ENCODE measurements at regions not wholly inside any gene's neighbourhood (a gene's known extent, or its start where the extent isn't known, plus 50 kb on each side); places are given as distances from the start of the nearest gene placed in this dataset.
"Not testable (repeated sequence)": the region's sequence is repeated elsewhere in the genome, so short reads cannot be mapped to it uniquely, and the experiment has no call there.

DNA sequence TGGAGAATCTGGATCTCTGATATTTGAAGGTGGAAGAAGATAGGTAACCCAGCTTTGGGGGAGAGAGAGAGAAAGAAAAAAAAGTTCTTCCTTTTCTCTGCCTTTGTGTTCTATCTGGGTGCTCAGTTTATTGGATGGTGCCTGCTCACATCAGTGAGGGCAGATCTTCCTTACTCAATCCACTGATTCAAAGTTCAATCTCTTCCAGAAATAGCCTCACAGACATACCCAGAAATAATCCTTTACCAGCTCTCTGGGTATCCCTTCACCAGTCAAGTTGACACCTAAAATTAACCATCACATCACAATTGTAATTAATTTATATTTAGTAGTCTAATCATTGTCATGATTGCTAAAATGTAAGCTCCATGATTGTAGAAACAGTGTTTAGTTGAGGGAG lies 189.1 kb downstream of the EPM2A start:
- ATAC-seq (no peak), DNase-seq (ENCODE audit: low spot score in 2 of 2) (no peak)
- H3K9me3 Mint-ChIP-seq: no peaks in the 10 kb centered on the region
- no peak overlapping the region for H3K27ac Mint-ChIP-seq
- no peaks in the 10 kb centered on the region for H3K36me3 Mint-ChIP-seq

DNA sequence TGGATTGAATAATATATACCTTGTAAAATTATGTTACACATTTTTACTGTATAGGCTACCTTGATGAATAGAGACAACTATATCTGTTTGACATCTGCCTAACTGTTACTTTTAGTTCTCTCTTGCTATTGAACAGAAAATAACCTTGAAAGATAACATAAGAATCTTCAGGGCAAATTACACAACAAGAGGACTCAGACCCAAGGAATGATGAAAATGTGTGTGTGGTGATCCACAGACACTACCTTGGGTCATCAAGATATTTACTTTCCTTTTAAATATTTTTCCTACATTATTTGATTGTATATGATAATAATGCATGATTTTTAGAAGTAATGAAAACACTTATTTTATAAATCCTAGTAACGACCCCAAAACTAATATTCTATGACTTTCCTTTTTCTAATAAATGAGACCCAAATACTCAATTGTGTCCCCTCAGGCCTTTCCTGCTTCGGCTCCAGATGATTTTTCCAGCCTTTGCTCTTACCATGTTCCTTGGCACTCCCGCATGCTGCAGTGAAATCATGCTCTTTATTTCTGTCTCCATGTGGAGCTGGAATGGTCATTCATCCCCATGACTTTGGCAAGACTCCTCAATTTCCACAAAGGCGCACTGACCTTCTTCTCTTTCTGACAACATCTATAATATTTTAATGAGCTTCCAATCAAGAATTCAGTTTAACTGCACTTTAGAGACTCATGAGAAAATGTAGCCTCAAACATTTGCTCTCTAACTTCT lies 187.6 kb downstream of the EPM2A start:
- Mint-ChIP-seq H3K9me3 (no peaks in the 10 kb centered on the region), H3K36me3 (no peaks in the 10 kb centered on the region), H3K27ac (no peak overlapping the region)
- no peak for ATAC-seq
- DNase-seq (ENCODE audit: low spot score in 2 of 2): no peak

DNA sequence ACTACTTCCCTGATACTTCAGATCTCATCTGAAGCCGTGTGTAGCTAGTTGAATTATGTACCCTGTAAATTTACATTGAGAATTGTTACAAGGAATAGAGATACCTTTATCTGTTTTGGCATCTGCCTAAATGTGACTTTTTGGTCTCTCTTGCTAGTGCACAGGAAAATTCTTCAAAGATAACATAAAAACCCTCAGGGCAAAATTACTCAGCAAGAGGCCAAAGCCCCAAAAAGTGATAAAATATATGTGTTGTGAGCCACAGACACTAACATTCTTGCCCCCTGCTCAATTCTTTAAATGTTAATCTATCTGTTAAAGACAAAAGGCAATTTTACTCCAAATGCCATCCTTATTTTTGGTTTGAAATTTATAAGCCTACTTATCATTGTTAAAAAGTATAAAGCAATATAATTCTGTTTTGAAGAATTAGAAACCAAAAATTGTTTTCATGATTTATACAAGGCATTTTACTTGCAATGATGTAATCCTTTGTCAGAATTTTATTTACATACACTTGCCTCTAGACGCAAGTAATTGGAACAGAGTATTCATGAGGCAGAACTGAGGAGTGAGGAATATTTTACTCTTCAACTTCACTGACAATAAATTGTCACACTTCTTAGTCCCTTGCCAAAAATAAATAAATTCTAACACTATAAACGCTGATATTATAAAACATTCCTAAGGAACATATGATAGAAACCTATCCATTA lies 186.2 kb downstream of the EPM2A start:
- Mint-ChIP-seq H3K36me3 (no peaks in the 10 kb centered on the region), H3K27ac (no peak overlapping the region), H3K9me3 (no peaks in the 10 kb centered on the region)
- DNase-seq (ENCODE audit: low spot score in 2 of 2) (no peak), ATAC-seq (no peak)

DNA sequence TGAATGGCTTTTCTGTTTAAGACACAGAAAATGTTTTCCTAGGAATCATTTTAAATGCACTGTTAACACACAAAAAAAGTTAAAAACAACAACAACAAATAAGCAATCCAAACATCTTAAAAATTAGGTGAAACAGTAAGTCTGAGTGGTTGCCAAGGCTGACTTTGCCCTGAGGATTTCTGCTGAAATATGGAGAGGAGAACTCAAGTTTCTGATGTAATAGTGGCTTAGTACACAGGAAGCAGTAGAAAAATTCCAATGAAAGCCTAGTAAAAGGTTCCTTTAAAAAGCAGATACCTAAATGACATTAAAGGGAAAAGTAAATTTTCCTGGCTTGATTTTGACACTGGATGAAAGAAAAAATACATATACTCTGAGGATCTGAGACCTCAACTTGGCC lies 184.2 kb downstream of the EPM2A start:
- ATAC-seq: no peak
- H3K27ac Mint-ChIP-seq: no peak overlapping the region
- no peaks in the 10 kb centered on the region for H3K36me3 Mint-ChIP-seq
- no peak for DNase-seq (ENCODE audit: low spot score in 2 of 2)
- H3K9me3 Mint-ChIP-seq: no peaks in the 10 kb centered on the region

DNA sequence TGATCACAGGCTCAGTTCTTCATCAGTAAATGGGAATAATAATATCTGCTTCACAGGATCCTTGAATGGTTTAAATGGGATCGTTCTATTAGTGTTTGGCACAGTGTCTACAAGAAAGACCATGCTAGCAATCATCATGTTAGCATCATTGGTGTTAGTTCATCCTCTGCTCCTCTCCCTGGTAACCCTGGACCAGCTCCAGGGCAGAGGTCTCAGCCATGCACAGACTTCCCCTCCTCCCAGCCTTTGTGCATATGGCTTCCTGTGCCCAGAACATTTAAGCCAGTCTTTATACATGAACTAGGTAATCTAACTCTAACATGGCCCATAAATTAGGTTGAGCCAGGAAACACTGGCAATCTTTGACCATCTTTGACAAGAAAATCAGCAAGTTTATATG lies 180.2 kb downstream of the EPM2A start:
- H3K9me3 Mint-ChIP-seq: no peaks in the 10 kb centered on the region

DNA sequence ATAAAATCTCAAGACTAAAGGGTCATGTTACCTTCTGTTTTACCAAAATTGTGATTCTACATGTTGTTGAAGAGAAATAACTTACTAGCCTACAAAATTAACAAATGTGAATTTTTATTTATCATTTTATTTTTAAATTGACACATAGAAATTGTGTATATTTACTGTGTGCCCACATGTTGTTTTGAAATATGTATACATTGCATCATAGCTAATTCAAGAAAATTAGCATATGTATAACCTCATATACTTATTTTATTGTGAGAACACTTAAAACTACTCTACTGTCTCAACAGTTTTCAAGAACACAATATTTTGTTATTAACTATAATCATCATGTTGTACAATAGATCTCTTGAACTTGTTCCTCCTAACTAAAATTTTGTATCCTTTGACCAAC lies 177.8 kb downstream of the EPM2A start:
- DNase-seq (ENCODE audit: low spot score in 2 of 2) (no peak), ATAC-seq (no peak)
- H3K9me3 Mint-ChIP-seq: peaks cover under 1% of the 10 kb centered on the region in 2 donors
- no peak overlapping the region for H3K27ac Mint-ChIP-seq
- H3K36me3 Mint-ChIP-seq: no peaks in the 10 kb centered on the region

More for the DNA sequence above, 180.2 kb downstream of the EPM2A start:
- DNase-seq (ENCODE audit: low spot score in 2 of 2) (no peak), ATAC-seq (no peak)
- Mint-ChIP-seq H3K27ac (no peak overlapping the region), H3K36me3 (no peaks in the 10 kb centered on the region)

DNA sequence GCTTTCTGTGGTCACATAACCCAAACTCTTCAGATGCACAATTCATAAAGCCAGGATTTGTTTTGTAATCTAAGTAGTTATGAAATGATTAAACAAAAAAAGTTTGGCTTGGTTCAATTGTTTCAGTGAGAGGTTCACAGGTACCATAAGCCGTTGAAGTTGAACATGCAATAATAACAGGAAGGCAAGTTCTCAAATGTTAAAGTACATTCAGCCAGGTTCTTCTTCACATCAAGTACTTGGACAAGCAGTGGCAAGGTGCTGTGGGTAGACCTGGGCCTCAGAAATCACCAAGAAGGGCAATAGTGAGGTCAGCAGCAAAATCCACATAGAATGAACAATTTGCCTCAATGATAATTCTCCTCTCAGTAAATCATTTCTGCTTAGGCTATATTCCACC lies 175.5 kb downstream of the EPM2A start:
- Mint-ChIP-seq H3K9me3 (peaks cover 6% of the 10 kb centered on the region in 2 donors), H3K36me3 (no peaks in the 10 kb centered on the region), H3K27ac (no peak overlapping the region)
- no peak for DNase-seq (ENCODE audit: low spot score in 2 of 2)
- peak in 1 of 2 donors; percentile 46 for ATAC-seq

DNA sequence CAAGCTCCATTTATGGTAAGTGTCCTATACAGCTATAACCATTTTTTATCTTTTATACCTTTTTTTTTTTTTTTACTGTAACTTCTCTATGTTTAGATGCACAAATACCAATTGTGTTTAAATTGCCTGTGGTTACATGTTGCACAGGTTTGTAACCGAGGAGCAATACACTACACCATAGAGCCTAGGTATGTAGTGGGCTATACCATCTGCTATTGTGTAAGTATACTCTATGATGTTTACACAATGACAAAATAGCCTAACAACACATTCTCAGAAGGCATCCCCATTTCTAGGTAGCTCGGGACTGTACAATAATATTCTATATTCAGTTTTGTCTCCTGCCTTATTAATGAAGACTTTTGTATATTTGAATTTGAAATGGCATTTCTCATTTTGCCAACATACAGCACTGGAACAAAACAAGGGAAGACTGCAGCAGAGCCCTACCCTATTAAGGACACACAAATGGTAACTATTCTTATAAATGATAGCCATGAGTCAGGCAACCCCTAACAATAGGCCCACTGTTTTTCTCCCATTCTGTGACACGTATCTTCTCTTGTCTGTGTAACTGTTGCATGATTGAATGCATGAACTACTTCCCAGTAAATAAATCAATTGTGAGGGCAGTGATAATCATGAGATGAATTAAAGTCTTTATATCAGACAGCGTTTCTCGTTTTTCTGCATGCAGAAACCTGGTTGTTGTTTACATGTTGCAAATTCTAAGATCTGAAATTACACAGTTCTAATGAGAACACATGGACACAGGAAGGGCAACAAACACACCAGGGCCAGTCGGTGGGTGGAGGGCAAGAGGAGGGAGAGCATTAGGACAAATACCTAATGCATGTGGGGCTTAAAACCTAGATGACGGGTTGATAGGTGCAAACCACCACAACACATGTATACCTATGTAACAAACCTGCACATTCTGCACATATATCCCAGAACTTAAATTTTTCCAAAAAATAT lies 173.9 kb downstream of the EPM2A start:
- ATAC-seq (no peak), DNase-seq (ENCODE audit: low spot score in 2 of 2) (no peak)
- Mint-ChIP-seq H3K9me3 (peaks cover 6% of the 10 kb centered on the region in 2 donors), H3K36me3 (no peaks in the 10 kb centered on the region), H3K27ac (no peak overlapping the region)

DNA sequence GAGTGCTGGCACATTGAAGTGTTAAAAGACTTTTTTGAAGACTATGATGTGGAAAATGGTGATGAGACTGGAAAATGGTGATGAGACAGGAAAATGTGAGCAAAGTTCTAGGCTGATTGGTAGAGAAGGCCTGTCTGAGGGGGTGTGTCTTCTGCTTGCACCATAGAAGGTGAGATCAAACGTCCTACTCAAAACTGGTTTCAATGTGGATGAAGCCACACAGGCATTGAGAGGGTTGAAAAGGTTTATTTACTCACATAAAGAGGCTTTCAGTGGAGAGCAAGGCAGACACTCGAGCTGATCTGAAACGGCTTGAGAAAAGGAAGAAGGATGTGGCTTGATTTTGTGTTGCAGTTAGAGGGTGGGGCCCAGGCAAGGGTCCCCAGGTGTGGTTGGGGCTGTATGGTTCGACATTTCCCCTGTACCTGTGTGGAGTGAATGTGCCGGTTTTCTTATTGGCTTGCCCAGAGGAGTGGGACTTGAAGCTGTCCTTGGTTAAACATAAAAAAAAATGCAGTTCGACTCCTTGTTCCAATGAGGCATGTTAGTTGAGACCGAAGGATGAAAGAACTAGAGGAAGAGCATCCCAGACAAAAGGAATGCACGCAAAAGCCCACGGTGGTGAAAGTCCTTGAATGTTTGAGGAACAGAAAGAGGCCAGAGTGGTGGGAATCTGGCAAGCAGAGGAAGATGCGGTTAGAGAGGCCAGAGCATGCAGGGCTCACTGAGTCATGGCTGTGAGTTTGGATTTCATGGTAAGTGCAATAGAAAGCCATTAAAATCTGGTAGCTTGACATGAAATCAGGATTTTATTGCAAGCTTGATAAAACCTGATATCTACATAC lies 172.3 kb downstream of the EPM2A start:
- H3K27ac Mint-ChIP-seq: peak overlapping the region in 1 of 2 donors; percentile 4
- no peak for ATAC-seq
- peaks cover 6% of the 10 kb centered on the region in 2 donors for H3K9me3 Mint-ChIP-seq
- DNase-seq (ENCODE audit: low spot score in 2 of 2): no peak
- H3K36me3 Mint-ChIP-seq: no peaks in the 10 kb centered on the region

DNA sequence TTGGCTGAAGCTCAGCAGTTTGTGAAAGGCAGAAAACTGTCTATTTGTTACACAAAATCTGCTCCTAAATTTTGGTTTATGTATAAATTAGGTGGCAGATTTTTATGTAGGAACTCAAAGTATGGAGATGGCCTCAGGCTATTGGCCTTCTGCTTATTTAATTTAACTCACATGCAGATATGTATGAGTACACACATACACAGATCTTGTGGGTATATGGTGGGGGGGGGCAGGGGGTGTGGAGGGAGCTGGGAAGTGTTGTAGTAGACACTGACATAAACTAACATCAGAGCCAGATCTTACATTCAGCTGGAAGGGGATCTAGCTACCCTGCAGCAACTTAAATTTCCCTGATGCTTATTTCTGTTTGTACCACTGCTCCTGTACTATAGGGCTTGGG lies 170.8 kb downstream of the EPM2A start:
- no peaks in the 10 kb centered on the region for H3K36me3 Mint-ChIP-seq
- no peak overlapping the region for H3K27ac Mint-ChIP-seq
- DNase-seq (ENCODE audit: low spot score in 2 of 2) (no peak), ATAC-seq (no peak)
- H3K9me3 Mint-ChIP-seq: peaks cover 6% of the 10 kb centered on the region in 2 donors

DNA sequence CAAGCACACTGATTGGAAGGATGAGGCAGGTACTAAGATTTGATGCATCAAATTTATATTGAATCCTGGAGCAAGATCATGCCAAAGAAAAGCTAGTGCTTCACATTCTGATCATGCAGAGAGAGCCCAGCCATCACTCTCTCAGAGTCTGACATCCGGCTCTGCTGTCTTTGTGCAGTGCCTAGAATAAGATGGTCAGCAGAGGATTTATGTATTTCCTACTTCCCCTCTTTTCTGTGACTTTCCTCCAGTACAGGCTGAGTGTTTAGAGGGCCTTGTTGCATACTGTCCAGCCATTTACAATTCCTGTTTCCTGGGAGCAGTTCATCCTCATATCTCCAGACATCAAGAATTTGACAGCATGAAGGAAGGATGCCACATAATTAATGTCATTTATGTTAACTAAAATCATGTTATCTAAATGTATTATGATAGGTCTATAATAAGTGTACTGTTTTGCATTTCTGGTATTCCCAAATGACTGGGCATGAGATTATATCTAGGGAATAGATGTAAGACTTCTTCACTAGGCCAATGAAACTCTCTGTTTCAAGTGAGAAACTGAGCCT lies 167.6 kb downstream of the EPM2A start:
- peaks cover 2 to 3% of the 10 kb centered on the region in 2 donors for H3K9me3 Mint-ChIP-seq
- no peak overlapping the region for H3K27ac Mint-ChIP-seq
- DNase-seq (ENCODE audit: low spot score in 2 of 2) (no peak), ATAC-seq (no peak)
- no peaks in the 10 kb centered on the region for H3K36me3 Mint-ChIP-seq

DNA sequence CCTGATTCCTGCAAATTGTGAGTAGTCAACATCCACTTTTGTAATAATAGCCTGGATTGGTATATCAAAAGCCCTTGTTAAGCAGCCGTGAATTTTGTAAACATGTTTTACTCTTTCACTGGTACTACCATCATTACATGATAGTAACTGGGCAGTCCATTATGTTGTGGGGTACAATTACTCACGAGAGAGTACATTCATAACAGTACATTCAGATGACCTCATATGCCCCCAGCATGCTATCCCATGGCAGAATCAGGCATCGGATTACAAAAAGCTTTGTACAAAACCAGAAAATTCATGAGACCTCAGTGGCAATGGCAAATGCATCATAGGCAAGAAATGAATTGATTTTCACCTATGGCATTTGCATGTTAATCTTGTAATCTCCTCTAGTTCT lies 166.2 kb downstream of the EPM2A start:
- ATAC-seq: no peak
- peaks cover under 1 to 1% of the 10 kb centered on the region in 2 donors for H3K9me3 Mint-ChIP-seq
- peaks cover 0 to under 1% of the 10 kb centered on the region in 2 donors for H3K36me3 Mint-ChIP-seq
- DNase-seq (ENCODE audit: low spot score in 2 of 2): no peak
- no peak overlapping the region for H3K27ac Mint-ChIP-seq

DNA sequence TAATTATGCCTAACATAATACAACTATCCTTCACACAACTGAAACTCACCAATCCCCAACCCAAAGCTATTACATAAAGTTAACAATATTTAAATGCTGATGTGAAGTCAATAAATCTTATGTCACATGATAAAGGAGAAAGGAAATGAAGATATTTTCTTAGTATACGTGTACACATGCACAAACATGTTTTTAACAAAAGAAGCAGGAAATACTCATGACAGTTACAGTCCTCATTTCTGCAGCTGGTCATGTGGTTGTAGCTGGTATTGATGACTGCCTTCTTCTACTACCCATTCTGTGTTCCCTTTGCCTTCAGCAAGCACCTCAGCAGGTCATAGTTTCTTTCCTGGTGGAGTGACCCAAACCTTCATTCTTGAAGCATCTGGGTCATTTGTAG lies 165.0 kb downstream of the EPM2A start:
- H3K27ac Mint-ChIP-seq; ATAC-seq; DNase-seq (ENCODE audit: low spot score in 2 of 2); H3K36me3 Mint-ChIP-seq: not testable (repeated sequence)
- H3K9me3 Mint-ChIP-seq: peaks cover 11% of the 10 kb centered on the region in 2 donors

DNA sequence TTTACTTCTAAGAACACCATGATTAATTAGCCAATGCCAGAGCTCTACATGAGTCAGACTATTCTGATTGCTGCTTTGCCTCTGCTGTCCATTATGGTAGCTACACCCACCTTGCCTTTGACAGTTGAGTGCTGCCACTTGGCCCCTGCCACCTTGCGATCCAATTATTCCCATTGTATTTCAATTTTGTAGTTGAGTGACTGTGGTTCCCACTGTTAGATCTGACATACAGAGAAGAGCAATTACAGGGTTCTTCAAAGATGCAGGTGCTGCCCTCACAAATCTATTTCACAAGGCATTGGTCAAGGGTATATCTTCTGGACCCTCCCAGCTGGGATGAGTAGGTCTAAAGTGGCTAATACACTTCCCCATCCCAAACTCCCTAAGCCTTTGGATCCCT lies 161.1 kb downstream of the EPM2A start:
- not testable (repeated sequence) for H3K27ac Mint-ChIP-seq; DNase-seq (ENCODE audit: low spot score in 2 of 2); ATAC-seq
- Mint-ChIP-seq H3K36me3 (peaks cover 0 to 23% of the 10 kb centered on the region in 2 donors), H3K9me3 (peaks cover 34 to 37% of the 10 kb centered on the region in 2 donors)

All from activated naive CD4-positive, alpha-beta T cell treated with anti-CD3 and anti-CD28 coated beads, Interleukin-2, amount 50 U/mL, for 72 hours (primary cell).